Keratinocyte (primary cell): ENCODE measurements at regions not wholly inside any gene's neighbourhood (a gene's known extent, or its start where the extent isn't known, plus 50 kb on each side); places are given as distances from the start of the nearest gene placed in this dataset.

Source experiments
- DNase-seq: peaks from one replicate; pipeline ENCODE4 v3.0.0-alpha.2; 2011; ENCODE audit warnings: low read depth, missing footprints, low spot score
- FAIRE-seq: peaks from 2 replicates; lab custom pipeline; 2011; peaks lifted over from hg19 to GRCh38; lab: Jason Lieb, UNC
- H2AFZ ChIP-seq: 2 replicates; pipeline ENCODE4 v1.6.0; 2012; ENCODE audit warnings: low read length, control low read depth, inconsistent platforms; ENCODE audit not compliant: control insufficient read depth
- H3K27ac ChIP-seq: 2 replicates; pipeline ENCODE4 v1.5.1; 2011; ENCODE audit warnings: low read length; ENCODE audit not compliant: control insufficient read depth, insufficient read depth
- H3K27me3 ChIP-seq: 3 replicates; pipeline ENCODE4 v1.6.0; 2011; ENCODE audit warnings: low read length; ENCODE audit not compliant: control insufficient read depth, insufficient read depth; ENCODE audit errors: extremely low read depth
- H3K36me3 ChIP-seq, 2 experiments: 2 replicates in 1 of 2; 3 replicates in 1 of 2; pipeline ENCODE4 v1.5.1; 2011; ENCODE audit warnings: low read length in 2 of 2, mild to moderate bottlenecking in 1 of 2; ENCODE audit not compliant: control insufficient read depth in 2 of 2, insufficient read depth in 2 of 2; ENCODE audit errors: extremely low read depth in 1 of 2
- H3K4me1 ChIP-seq: 3 replicates; pipeline ENCODE4 v1.5.1; 2011; ENCODE audit warnings: low read length; ENCODE audit not compliant: control insufficient read depth, insufficient read depth; ENCODE audit errors: extremely low read depth
- H3K4me2 ChIP-seq: 3 replicates; pipeline ENCODE4 v1.6.0; 2011; ENCODE audit warnings: low read depth, low read length; ENCODE audit not compliant: control insufficient read depth, insufficient read depth; ENCODE audit errors: extremely low read depth
- H3K4me3 ChIP-seq, 3 experiments: fragments of 200-600 bp in 1 of 3; sonication (generic) in 1 of 3; 2 replicates in 2 of 3; 3 replicates in 1 of 3; pipeline ENCODE4 v1.5.1; 2011 to 2016; ENCODE audit warnings: low read length in 3 of 3, mild to moderate bottlenecking in 3 of 3, control low read depth in 2 of 3, inconsistent platforms in 1 of 3, low read depth in 1 of 3, mixed read lengths in 1 of 3, mixed run types in 1 of 3, moderate library complexity in 1 of 3; ENCODE audit not compliant: control insufficient read depth in 2 of 3, insufficient read depth in 2 of 3; ENCODE audit errors: extremely low read depth in 1 of 3
- H3K79me2 ChIP-seq: 2 replicates; pipeline ENCODE4 v1.6.0; 2012; ENCODE audit warnings: low read length; ENCODE audit not compliant: control insufficient read depth, insufficient read depth
- H3K9ac ChIP-seq: 3 replicates; pipeline ENCODE4 v1.6.0; 2011; ENCODE audit warnings: low read length; ENCODE audit not compliant: control insufficient read depth, insufficient read depth; ENCODE audit errors: extremely low read depth
- H3K9me1 ChIP-seq: 3 replicates; pipeline ENCODE4 v1.6.0; 2011; ENCODE audit warnings: low read length; ENCODE audit not compliant: control insufficient read depth, insufficient read depth; ENCODE audit errors: extremely low read depth
- H3K9me3 ChIP-seq: 2 replicates; pipeline ENCODE4 v1.5.1; 2012; ENCODE audit warnings: low read depth, low read length; ENCODE audit not compliant: control insufficient read depth
- H4K20me1 ChIP-seq: 3 replicates; pipeline ENCODE4 v1.6.0; 2011; ENCODE audit warnings: low read length; ENCODE audit not compliant: control insufficient read depth, insufficient read depth; ENCODE audit errors: extremely low read depth
- EZH2 ChIP-seq: IDR thresholded peaks from one replicate; pipeline ENCODE4 v1.6.1; 2012; ENCODE audit warnings: inconsistent platforms, mild to moderate bottlenecking, low read length, moderate library complexity
- dilution Hi-C: fragments of 300-500 bp; cut with MboI; formaldehyde crosslinking; loops from one replicate; pipeline ENCODE4 v1.7.0; 2020; ENCODE audit warnings: low sequenced_read_pairs; ENCODE audit not compliant: extremely low pct_ligation_motif_present
- TF ChIP-seq, protein P1 (sequence below), 3 experiments: IDR thresholded peaks in 1 of 3; conservative IDR thresholded peaks in 1 of 3; optimal IDR thresholded peaks in 1 of 3; 2 replicates in 2 of 3; 3 replicates in 1 of 3; pipeline versions ENCODE3 to v1.5.1; 2011; ENCODE audit warnings: low read length in 3 of 3, mild to moderate bottlenecking in 3 of 3, moderate library complexity in 2 of 3, control low read depth in 1 of 3, inconsistent platforms in 1 of 3; ENCODE audit not compliant: insufficient read depth in 2 of 3; ENCODE audit errors: extremely low read depth in 1 of 3

DNA sequence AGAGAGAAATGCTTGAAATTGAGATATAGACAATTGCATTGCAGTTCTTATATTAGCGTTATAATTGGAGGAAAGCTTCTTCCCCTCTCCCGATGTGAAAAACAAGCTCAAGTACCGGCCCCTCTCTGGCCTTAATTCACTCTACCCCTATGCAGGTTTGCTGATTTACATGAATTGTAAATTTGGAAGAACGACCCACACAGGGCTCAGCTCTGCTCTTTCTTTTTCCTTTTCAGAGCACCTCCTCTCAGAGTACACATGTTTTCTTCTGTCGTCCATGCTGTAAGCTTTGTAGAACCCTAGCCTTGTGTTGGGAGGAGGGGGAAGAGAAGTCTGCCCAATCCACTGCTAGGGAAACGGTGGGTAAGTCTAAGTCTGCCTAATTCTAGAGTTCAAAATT, 140.8 kb downstream of the IQUB start:
- Histone ChIP-seq H3K27me3 (no peaks in the 10 kb centered on the region), H4K20me1 (no peaks in the 10 kb centered on the region), H3K36me3 (no peaks in the 10 kb centered on the region), H3K79me2 (no peaks in the 10 kb centered on the region), H2AFZ (no peak overlapping the region), H3K4me3 (no peak overlapping the region), H3K4me2 (no peak overlapping the region), H3K9me1 (no peaks in the 10 kb centered on the region), H3K4me1 (no peaks in the 10 kb centered on the region), H3K9me3 (no peaks in the 10 kb centered on the region), H3K9ac (no peak overlapping the region), H3K27ac (no peak overlapping the region)
- dilution Hi-C loops: no loop called here
- FAIRE-seq (no peak), DNase-seq (no peak)
- no peak for TF ChIP-seq EZH2
- TF ChIP-seq, protein P1, sequence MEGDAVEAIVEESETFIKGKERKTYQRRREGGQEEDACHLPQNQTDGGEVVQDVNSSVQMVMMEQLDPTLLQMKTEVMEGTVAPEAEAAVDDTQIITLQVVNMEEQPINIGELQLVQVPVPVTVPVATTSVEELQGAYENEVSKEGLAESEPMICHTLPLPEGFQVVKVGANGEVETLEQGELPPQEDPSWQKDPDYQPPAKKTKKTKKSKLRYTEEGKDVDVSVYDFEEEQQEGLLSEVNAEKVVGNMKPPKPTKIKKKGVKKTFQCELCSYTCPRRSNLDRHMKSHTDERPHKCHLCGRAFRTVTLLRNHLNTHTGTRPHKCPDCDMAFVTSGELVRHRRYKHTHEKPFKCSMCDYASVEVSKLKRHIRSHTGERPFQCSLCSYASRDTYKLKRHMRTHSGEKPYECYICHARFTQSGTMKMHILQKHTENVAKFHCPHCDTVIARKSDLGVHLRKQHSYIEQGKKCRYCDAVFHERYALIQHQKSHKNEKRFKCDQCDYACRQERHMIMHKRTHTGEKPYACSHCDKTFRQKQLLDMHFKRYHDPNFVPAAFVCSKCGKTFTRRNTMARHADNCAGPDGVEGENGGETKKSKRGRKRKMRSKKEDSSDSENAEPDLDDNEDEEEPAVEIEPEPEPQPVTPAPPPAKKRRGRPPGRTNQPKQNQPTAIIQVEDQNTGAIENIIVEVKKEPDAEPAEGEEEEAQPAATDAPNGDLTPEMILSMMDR (optimal IDR thresholded peaks at IDR 0.05 in 1 of 3, IDR thresholded peaks at IDR 0.05 in 1 of 3, conservative IDR thresholded peaks at IDR 0.05 in 1 of 3; ENCODE audit: extremely low read depth in 1 of 3, insufficient read depth in 2 of 3, low read length in 3 of 3): no peak

DNA sequence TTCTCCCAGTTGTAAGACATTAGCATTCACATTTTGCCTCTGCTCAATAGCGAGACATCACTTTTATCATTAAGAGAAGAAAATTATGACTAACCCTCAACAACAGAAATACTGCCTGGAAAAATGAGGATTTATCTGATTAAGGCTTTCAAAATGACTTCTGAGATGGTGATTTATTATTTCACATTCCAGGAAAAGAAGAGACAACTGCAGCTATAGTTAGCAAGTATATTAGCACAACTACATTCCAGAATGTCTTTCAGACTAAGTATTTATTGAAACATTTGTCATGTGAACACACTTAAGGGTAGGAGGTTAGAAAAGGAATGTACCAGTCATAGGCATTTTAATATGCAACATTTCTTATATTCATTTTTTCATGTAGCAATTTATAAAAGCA, 162.0 kb downstream of the IQUB start:
- Histone ChIP-seq H3K9me3 (no peaks in the 10 kb centered on the region), H3K36me3 (no peaks in the 10 kb centered on the region), H3K9me1 (no peaks in the 10 kb centered on the region), H3K4me2 (no peak overlapping the region), H3K27me3 (no peaks in the 10 kb centered on the region), H3K9ac (no peak overlapping the region), H3K27ac (no peak overlapping the region), H4K20me1 (no peaks in the 10 kb centered on the region), H3K4me1 (no peaks in the 10 kb centered on the region), H3K79me2 (no peaks in the 10 kb centered on the region), H3K4me3 (no peak overlapping the region), H2AFZ (no peak overlapping the region)
- dilution Hi-C loops: no loop called here
- TF ChIP-seq, protein P1 (optimal IDR thresholded peaks at IDR 0.05 in 1 of 3, IDR thresholded peaks at IDR 0.05 in 1 of 3, conservative IDR thresholded peaks at IDR 0.05 in 1 of 3; ENCODE audit: extremely low read depth in 1 of 3, insufficient read depth in 2 of 3, low read length in 3 of 3): no peak
- no peak for TF ChIP-seq EZH2
- DNase-seq (no peak), FAIRE-seq (no peak)
